ENCODE measurements at regions not wholly inside any gene's neighbourhood (a gene's known extent, or its start where the extent isn't known, plus 50 kb on each side); places are given as distances from the start of the nearest gene placed in this dataset.

- no peak for TF ChIP-seq POLR2A (IDR thresholded peaks at IDR 0.05; ENCODE audit: low read length)
- TF ChIP-seq GATA1 (IDR thresholded peaks at IDR 0.05; ENCODE audit: low read depth, low read length) = no peak
Measured at GRCh38 chr6:121641158-121641557, 205.7 kb downstream of the GJA1 start.

Data from erythroblast (primary cell).